ENCODE measurements at regions not wholly inside any gene's neighbourhood (a gene's known extent, or its start where the extent isn't known, plus 50 kb on each side); places are given as distances from the start of the nearest gene placed in this dataset.
"Not testable (repeated sequence)": the region's sequence is repeated elsewhere in the genome, so short reads cannot be mapped to it uniquely, and the experiment has no call there.

- DNase-seq = no peak
Measured at GRCh38 chr7:79615466-79615865, 162.0 kb upstream of the MAGI2 start.

- no peak for DNase-seq
Measured at GRCh38 chr7:79612903-79613302, 159.4 kb upstream of the MAGI2 start.

- DNase-seq = no peak
Measured at GRCh38 chr7:79612022-79612421, 158.6 kb upstream of the MAGI2 start.

GRCh38 chr7:79610748-79611304 is 157.4 kb upstream of the MAGI2 start:
- no peak for DNase-seq

GRCh38 chr7:79610313-79610712 is 156.8 kb upstream of the MAGI2 start:
- no peak for DNase-seq

- DNase-seq = no peak
Measured at GRCh38 chr7:79608005-79608404, 154.5 kb upstream of the MAGI2 start.

- no peak for DNase-seq
Measured at GRCh38 chr7:79604841-79605240, 151.4 kb upstream of the MAGI2 start.

GRCh38 chr7:79598351-79598750 is 144.9 kb upstream of the MAGI2 start:
- no peak for DNase-seq

- DNase-seq = not testable (repeated sequence)
Measured at GRCh38 chr7:79594671-79595070, 141.2 kb upstream of the MAGI2 start.

GRCh38 chr7:79593866-79594301 is 140.4 kb upstream of the MAGI2 start:
- no peak for DNase-seq

GRCh38 chr7:79590916-79591623 is 137.6 kb upstream of the MAGI2 start:
- no peak for DNase-seq

- DNase-seq = no peak
Measured at GRCh38 chr7:79590391-79590790, 136.9 kb upstream of the MAGI2 start.

- no peak for DNase-seq
Measured at GRCh38 chr7:79570903-79571302, 117.4 kb upstream of the MAGI2 start.

GRCh38 chr7:79563821-79564522 is 110.5 kb upstream of the MAGI2 start:
- no peak for DNase-seq

GRCh38 chr7:79555571-79555970 is 102.1 kb upstream of the MAGI2 start:
- DNase-seq = no peak

GRCh38 chr7:79553811-79554555 is 100.5 kb upstream of the MAGI2 start:
- DNase-seq = no peak

GRCh38 chr7:79552463-79552862 is 99.0 kb upstream of the MAGI2 start:
- DNase-seq = no peak

- no peak for DNase-seq
Measured at GRCh38 chr7:79548727-79549126, 95.3 kb upstream of the MAGI2 start.

GRCh38 chr7:79547132-79547531 is 93.7 kb upstream of the MAGI2 start:
- no peak for DNase-seq

GRCh38 chr7:79540592-79540991 is 87.1 kb upstream of the MAGI2 start:
- DNase-seq = no peak

- DNase-seq = no peak
Measured at GRCh38 chr7:79534128-79534527, 80.7 kb upstream of the MAGI2 start.

GRCh38 chr7:79531905-79532664 is 78.6 kb upstream of the MAGI2 start:
- no peak for DNase-seq

GRCh38 chr7:79531116-79531515 is 77.6 kb upstream of the MAGI2 start:
- no peak for DNase-seq
